HG02623 (cell line): ENCODE measurements at regions not wholly inside any gene's neighbourhood (a gene's known extent, or its start where the extent isn't known, plus 50 kb on each side); places are given as distances from the start of the nearest gene placed in this dataset.

Experiments used
- ATAC-seq: cut with Tn5 transposase; IDR thresholded peaks from one replicate; pipeline ENCODE4 v1.9.1; 2021; ENCODE audit warnings: moderate library complexity; ENCODE audit not compliant: unreplicated experiment

DNA sequence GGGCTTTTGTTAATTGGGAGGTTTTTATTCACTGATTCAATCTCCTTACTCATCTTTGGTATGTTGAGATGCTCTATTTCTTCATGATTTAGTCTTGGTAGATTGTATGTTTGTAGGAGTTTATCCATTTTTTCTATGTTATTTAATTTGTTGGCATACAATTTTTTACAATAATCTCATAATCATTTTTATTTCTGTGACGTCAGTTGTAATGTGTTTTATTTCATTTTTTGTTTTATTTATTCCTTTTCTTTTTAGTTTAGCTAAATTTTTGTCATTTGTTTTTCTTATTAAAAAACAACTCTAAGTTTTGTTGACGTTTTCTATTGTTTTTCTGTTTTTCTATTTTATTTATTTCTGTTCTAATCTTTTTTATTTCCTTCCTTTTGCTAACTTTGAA, 389.8 kb downstream of the HS3ST3B1 start:
- ATAC-seq, result no peak

DNA sequence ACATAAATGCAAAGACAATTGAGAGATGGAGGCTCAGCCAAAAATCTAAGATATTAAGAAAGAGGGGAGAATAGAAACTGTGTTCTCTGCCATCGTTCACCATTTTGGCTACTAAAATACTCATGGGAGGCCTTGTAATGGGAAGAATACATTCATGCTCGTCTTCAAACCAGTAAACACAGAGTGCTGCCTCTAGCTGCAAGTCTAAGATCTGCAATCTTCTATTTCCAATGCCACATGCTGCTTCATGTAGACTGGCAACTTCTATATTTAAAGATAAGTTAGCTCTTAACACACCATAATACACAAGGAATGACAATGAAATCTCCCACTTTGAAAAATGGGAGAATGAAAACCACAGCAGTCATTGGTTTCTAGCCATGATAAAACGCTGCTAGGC, 387.3 kb downstream of the HS3ST3B1 start:
- ATAC-seq, result no peak

DNA sequence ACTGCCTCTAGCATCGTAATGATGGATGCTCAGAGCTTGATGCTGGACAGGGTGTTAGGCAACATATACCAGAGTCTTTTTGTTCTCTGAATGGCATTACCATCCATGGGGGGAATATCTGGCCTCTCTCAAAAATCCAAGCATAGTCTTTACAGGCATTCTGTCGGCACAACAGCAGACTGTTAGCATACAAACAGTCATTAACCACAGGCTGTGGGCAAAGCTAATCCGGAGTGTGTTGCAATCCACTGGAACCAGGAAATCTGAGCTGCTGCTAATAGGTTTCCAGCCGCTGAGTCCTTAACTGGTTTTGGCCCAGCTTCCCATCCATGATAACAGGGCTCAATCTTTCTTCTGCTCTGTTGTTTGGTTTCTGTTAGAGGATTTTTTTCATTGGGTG, 371.9 kb downstream of the HS3ST3B1 start:
- ATAC-seq, result no peak

DNA sequence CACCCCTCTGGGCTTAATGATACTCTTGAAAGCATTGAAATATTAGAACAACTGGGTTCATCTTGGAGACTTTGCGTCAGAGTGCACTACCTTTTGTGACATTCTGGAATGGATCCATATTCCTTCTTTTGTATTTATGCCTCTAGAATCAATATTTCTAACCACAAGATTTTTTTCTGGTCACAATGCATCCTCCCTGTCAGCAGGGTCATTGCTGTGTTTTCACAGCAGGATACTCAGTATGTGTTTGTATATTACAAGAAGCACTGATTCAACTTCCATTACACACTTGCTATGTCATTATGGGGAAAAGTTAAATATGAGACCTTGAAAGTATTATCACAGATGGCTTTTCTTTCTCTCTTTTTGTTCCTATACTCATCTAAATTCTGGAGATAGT, 370.0 kb downstream of the HS3ST3B1 start:
- no peak for ATAC-seq

DNA sequence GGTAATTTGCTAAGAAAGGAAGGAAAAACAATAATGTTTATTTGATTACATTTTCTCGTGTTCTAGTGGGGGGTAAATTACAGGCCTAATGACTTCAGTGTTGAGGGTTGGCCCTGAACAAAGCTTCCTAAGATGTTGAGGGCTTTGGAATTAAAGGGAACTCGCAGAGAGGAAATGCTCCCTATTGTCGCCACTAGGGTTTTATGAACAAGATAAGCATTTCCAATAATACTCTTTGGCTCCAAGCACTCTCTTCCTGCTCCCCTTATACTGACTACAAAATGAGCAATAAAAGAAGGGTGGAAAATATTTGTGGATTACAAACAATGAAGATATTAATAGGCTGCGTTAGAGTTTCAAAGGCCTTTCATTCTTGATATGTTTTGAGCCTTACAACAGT, 363.6 kb downstream of the HS3ST3B1 start:
- no peak for ATAC-seq

DNA sequence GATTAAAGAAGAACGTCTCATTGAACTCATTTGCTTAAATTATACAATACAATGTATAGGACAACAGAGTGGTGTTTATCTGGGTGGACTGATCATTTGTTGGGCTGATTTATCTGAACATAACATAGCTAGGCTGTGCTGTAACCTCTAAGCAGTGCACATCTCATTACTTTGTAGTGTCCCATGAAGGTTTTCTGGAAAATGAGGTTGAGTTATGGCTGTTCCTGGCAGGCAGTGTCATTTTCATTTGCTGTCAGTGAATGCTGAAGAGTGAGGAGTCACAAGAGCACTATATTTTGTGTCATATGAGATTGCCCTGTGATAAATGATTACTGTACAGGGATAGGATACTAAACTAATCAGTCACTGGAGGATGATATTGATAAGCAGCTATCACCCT, 340.2 kb downstream of the HS3ST3B1 start:
- ATAC-seq, result no peak

DNA sequence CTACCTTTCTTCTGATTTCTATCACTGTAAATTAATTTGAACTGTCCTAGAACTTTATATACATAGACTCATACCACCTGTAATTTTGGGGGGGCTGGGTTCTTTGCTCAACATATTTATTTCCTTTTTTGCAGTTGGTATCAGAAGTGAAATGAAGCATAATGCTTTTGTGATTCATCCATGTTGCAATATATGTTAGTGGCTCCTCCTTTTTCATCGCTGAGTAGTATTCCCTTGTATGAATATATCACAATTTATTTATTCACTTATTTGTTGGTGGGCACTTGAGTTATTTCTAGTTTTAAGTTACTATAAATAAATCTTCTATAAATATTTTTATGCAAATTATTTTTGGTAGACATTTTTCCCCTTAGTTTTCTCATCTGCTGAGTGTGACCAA, 336.4 kb downstream of the HS3ST3B1 start:
- no peak for ATAC-seq

DNA sequence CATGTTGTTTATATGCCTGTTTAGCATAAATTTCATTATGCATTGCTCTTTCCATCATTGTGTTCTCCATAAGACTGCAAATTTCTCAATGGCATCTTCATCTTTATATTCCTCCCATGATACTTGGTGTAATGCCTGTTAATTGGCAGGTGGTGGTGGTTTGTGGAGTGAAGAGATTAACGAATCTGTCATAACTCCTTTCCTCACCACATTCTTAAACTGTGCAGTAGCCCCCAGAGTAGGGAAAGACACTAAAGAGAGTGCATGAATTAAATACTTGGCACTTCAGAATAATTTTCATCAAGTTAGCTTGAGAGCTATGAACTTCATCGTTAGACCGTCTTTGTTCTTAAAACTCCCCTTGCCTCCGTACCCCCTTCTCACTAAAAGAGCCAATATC, 329.7 kb downstream of the HS3ST3B1 start:
- ATAC-seq, result no peak

DNA sequence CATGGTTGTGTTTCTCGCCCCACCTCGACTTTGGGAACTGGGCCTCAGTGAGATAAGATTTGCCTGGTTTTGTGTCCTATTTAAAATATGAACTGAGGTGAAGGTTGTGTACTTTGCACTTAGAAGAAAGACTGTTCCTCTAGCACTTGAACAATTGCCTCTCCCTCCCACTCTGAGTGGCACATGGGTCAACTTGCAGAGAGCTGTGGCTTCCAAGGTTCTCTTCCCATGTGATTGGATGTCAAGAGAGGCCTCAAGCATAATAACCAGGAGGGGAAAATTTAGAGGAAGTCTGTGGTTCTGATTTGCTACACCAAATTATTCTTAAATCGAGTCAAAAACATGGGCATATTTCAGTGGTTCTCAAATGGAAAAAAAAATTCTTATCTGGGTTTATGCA, 329.2 kb downstream of the HS3ST3B1 start:
- no peak for ATAC-seq

DNA sequence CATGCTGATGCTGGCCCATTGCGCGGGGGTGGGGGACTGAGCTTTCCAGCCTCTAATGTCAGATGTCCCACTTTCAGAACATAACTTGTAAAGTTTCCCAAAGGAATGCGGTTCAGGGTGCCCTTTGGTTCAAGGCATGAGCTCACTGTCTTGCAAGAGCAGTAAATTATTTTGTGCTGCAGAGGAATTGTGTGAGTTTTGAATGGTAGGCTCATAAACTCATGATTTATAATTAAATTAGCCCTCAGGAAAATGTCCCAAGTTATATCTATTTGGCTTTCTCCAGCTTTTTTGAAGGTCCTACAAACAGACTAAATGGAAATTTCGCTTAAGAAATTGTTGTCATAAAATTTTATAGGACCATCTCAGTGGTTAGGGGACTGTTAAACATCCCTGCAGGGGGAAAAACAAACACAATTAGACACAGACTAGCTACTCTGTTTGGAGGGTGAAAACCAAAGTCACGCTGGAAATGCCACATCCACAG, 321.8 kb downstream of the HS3ST3B1 start:
- ATAC-seq, result no peak

DNA sequence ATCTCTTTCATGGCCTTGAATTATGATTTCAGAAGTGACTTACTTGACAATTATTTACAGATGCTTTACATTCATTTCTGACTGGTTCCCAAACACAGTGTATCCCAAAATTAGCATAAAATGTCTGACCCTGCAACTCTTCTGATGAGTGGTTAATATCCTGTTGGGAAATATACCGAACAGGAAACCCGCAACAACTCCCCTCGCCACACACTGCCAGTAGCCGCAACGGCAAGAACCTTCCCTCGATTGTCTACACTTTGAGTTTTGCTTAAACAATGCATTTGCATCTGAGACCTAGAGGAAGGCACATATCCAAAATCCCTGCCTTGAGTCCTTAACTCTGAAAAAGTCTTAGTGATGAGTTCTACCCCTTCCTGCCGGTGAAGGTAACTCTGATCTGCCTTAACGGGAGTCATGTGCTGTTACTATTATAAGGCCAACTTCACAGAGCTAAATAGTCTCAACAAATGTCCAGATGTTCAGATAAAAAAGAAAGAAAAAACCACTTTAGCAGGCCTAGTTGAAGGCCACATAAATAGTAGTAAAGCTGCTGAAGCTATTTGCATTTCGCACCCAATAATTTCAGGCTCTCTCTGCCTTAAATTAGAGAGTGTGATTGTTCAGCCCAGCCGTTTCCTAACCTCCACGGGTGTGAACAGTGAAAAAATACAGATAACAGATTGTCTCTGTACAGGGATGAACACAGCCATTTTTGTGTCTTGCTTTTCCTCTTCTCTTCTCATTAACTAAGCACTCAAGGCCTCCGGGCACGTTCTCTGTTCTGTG, 321.1 kb downstream of the HS3ST3B1 start:
- ATAC-seq, result no peak

DNA sequence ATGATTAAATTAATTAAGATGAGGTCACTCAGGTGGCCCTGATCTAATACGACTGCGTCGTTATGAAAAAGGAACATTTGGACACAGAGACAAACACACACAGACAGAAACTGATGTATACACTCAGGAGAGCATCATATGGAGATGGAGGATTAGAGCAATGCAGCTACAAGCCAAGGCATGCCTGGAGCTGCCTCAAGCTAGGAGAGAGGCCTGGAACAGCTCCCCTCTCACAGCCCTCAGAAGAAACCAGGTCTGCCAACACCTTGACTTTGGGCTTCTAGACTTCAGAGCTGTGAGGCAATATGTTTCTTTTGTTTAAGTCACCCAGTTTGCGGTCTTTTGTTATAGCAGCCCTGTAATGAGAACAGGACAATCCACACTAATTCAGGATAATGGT, 318.9 kb downstream of the HS3ST3B1 start:
- no peak for ATAC-seq

DNA sequence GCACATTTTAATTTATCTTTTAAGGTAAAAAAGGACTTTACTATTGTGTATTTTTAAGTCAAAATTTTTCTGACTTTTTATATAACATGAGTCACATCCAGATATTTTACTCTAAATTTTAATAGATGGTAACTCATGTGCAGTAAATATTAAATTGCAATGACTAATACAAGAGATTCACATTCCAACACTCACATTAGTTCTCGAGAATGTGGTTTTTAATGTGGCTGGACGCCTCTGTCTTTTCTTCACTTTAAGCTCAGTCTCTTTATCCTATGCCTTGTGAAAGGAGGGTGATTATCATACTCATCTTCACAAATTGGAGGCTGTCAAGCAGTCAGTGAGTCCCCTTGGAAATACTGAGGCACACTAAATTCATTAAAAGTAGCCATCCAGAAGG, 315.6 kb downstream of the HS3ST3B1 start:
- no peak for ATAC-seq

DNA sequence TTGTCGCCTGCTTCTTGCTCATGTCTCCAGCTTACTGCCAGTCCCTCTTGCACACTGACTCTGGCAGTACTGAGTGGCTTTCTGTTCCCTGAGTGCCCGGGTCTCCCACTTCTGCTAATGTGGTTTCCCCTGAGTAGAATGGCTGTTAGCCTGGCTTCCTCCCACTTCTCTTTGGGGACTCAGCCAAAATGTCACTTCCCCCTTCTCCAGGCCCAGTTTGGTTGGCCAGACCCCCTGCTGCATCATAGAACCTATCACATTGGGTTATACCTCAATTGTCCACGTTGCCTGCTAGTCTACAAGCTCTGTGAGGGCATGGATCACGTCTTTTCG, 304.4 kb downstream of the HS3ST3B1 start:
- no peak for ATAC-seq

DNA sequence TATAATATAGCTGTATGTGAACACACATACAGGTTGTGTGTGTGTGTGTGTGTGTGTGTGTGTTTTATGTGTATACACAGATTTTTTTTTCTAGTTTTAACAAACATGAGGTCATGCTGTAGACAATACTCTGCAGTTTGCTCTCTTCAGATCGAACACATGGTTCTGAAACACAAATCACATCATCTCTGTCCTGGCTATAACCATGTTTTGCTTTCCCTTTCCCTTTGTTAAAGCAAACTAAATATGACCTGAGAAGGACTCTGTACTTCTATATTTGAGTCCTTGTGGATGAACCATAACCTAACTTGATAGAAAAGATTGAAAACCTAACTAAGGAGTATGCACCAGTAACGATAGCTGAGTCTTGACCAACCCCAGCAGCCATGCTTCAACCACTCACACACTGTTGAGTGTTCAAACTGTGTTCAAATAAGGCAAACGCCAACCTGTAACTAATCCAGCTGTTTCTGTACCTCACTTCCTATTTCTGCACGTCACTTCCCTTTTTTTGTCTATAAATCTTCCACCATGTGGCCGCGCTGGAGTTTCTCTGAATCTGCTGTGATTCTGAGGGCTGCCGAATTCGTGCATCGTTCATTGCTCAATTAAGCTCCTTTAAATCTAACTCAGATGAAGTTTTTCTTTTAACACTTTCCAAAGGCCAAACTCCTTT, 303.8 kb downstream of the HS3ST3B1 start:
- ATAC-seq, result no peak

DNA sequence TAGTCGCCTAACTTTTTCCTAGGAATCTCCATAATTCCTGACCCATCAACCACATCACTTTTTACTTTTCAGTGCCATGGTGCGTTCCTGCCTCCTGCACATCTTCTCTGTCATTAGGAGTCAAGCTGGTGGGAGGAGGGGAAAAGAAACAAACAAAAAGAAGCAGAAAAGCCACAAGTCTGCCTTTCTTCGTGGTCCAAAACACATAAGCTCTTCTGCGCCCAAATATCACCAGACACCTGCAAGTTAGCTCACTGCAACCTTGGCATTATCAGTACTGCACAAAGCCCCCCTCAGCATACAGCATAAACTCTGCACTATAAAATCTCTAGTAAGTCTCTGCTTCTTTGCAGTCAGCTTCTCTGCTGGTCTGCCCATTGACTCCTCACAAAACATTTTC, 295.3 kb downstream of the HS3ST3B1 start:
- ATAC-seq, result no peak

DNA sequence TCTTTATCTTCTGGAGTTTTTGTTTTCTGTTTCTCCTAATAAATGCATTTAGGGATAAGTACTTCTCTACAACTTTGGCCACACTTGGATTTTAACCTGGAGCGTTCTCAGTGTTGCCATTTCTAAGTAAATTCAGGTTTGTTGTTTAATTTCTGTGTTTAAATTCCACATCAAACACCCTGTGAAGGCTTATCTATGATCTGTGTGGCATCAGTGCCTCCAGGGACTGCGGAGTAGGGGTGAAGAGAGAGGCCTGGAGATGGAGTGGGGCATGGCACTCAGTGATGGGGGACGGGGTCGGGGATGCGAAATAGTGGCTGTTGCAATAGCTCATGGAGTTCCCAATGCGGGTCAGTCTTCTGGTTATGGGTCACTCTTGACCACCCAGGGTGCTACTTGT, 294.8 kb downstream of the HS3ST3B1 start:
- no peak for ATAC-seq

DNA sequence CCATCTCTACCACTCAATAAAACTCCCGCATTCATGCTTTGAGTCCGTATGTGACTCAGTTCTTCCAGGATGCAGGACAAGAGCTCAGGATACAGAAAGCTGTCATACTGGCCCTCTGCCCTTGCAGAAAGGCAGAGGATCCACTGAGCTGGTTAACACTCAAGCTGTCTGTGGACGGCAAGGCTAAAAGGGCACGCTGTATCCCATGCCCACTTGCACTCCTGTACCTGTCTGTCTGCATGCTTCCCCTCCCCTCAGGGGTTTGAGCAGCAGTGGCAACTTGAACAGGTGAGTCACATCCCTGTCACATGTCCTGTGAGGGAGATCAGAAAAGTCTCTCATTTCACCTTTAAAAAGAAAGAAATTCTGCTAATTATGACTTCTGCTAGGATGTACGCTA, 293.8 kb downstream of the HS3ST3B1 start:
- ATAC-seq, result no peak

DNA sequence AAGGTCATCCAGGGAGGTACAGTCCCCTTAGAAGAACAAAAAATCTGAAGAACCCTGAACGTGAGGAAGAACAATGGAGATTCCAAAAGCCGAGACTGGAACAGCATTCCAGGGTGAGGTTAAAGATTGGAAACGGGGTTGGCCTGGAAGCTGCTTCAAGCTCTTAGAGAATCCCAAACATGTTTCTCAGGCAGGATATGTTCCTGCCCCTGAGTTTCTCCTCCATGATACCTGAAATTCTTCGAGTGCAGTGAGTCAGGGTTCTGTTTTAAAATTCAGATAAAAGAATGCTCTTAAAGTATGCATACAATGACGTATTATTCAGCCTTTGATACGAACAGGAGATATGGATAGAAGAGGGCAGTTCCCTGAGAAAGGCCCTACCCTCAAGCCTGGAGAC, 293.1 kb downstream of the HS3ST3B1 start:
- ATAC-seq, result no peak

DNA sequence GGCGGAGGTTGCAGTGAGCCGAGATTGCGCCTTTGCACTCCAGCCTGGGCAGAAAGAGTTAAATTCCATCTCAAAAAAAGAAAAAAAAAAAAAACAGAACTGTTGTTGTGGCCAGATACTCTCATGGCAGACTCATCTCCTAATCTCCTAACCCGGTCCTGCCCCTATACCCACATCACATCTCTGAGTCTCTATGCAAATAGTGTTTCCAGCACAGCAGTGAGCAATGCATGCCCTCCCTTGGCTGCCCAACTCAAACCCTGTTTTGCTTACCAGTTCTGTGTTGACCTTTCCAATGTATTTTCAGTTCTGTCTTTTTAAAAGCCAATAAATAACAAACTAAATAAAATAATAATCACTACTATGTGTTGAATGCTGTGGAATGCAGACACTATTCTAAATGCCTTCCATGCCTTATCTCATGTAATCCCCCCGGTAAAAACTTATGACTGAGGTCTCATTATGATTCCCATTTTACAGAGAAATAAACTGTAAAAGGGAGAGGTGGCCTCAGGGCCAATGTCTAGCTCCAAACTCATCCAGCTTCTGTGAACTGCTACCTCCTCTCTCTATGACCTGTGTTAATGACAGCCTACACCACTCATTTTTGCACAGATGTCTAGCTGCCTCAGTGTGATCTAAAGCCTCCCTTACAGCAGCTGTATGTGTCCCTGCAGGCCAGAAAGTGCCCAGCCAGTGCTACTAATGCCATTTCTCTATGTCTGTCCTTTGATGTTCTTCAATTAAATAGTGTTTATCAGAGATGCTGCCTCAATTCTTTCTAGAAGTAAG, 289.8 kb downstream of the HS3ST3B1 start:
- ATAC-seq, result no peak

DNA sequence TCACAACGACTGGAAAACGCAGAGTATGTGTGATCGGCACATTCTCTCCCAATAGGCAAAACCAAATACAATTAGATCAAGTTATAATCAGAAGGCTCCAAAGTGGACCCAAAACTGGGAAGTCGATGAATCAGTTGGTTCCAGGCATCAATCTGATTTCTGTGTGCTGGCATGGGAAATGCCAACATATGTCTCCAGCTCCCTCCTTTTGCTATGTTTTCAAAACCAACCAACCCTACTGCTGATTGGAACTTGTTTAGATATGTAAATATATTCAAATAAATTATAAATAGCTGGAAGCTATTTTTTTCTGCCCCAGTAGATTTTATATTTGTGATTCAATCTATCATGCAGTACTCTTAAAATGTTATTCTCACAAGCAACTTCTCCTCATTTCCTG, 284.2 kb downstream of the HS3ST3B1 start:
- no peak for ATAC-seq

DNA sequence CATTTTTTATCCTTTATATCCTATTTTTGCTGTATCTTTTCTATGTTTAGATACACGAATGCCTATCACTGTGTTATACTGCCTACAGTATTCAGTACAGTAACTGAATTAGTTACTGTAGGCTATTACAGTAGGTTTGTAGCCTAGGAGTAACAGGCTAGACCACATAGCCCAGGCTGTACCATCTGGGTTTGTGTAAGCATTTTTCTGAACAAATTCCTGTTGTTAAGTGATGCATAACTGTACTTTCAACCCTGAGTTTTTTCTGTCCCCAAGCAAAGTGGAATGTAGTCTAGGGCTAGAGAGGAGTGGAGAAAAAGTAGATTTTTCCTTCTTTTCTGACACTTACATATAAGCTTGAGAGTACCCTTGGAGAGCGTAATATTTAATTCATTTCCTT, 282.1 kb downstream of the HS3ST3B1 start:
- ATAC-seq, result no peak
